ENCODE measurements at regions not wholly inside any gene's neighbourhood (a gene's known extent, or its start where the extent isn't known, plus 50 kb on each side); places are given as distances from the start of the nearest gene placed in this dataset.

- no peak for TF ChIP-seq CTCF (IDR thresholded peaks at IDR 0.05)
- TF ChIP-seq POLR2A (IDR thresholded peaks at IDR 0.05) = no peak
Observed at GRCh38 chr13:26961890-26962615, 201.5 kb upstream of the GPR12 start.

Measured in adrenal gland (tissue), 5 donors.